Ishikawa (cell line): ENCODE measurements at regions not wholly inside any gene's neighbourhood (a gene's known extent, or its start where the extent isn't known, plus 50 kb on each side); places are given as distances from the start of the nearest gene placed in this dataset.

Experiments used
- CEBPB ChIP-seq: IDR thresholded peaks from 2 replicates; pipeline ENCODE4 v1.6.1; 2012
- CREB1 ChIP-seq: IDR thresholded peaks from 2 replicates; pipeline ENCODE4 v1.6.1; 2012; ENCODE audit warnings: low read depth
- EP300 ChIP-seq: IDR thresholded peaks from 2 replicates; pipeline ENCODE4 v1.6.1; 2012; ENCODE audit warnings: borderline replicate concordance
- FOXM1 ChIP-seq: IDR thresholded peaks from 2 replicates; pipeline ENCODE4 v1.6.1; 2012; ENCODE audit warnings: low read depth, borderline replicate concordance
- REST ChIP-seq: IDR thresholded peaks from 2 replicates; pipeline ENCODE4 v1.6.1; 2012; ENCODE audit warnings: low read depth, mild to moderate bottlenecking

DNA sequence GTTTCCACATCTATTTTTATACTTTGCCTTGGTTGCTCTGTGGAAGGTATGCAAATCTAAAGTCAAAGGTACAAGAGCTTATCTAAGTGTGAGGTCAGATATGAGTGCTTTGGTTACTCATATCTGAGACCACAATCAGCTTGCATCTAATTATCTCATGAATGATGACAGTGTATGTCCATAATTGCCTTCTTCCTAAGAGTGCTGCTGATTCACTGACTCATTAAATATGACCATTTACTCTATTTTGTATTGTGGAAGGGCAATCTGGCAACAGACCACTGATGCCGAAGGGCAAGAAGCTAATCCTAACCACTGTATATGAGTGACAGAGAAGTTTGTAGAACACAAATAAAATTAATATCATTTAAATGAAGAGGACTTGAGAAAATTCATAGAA is 1190.2 kb upstream of the AGA start:
- TF ChIP-seq CREB1 (no peak), FOXM1 (no peak), EP300 (no peak), CEBPB (no peak), REST (no peak)
